Colon (tissue), 2 donors: ENCODE measurements at regions not wholly inside any gene's neighbourhood (a gene's known extent, or its start where the extent isn't known, plus 50 kb on each side); places are given as distances from the start of the nearest gene placed in this dataset.

Experiments
- FAIRE-seq: peaks from 2 replicates; lab custom pipeline; 2012; peaks lifted over from hg19 to GRCh38; lab: Jason Lieb, UNC
- donor health status: control.
- donor health status: control.

DNA sequence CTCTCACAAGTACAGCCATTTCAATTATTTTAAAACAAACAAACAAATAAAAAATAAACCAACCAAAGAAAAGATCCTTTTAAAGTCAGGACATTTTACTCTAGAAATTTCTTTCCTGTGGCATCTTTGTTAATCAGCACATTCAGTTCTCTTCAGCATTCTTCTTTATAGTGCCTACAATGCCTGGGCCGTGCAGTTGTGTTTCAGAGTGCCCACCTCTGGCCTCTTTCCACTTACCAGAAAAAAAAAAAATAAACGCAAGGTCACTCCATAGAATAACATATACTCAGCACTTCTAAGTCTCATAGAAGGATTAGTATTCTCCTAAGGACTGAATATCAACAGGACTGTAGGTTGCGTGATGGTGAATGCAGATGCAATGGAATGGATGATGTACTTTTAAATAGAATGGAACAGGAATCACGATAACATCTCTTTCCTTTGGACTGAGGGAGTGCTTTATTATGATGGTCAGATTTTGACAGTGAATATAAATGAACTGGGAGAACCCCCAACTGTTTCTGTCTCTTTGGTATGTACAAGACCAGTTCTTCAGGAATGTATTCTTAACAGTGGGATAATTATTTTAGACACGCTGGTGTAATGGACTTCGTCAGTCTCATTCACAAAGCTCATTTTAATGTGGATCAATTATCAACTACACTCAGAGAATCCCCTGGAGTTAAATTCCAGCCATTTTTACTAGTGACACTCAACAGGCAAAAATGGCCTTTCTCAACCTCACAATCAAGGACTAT lies 125.0 kb upstream of the NBEA start:
- no peak for FAIRE-seq

- no peak for FAIRE-seq
Measured at GRCh38 chr13:34822650-34823049, 119.4 kb upstream of the NBEA start.

DNA sequence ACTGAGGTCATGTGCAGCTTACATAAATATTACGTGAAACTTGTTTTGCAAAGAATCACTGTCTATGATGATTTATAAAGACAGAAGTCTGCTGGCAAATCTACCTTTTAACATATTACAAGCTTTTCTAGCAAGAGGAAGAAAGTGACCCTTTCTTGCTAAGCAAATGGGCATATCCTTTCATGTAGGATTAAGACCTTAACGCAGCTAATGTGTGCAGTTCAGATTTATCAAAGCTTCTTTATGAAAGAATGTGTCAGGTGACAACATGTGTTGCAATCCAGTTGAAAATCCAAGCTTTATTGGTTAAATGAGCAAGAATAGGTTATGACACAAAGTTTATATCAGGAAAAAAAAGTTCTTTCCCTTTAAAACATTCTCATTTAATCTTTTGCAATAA lies 115.6 kb upstream of the NBEA start:
- no peak for FAIRE-seq

DNA sequence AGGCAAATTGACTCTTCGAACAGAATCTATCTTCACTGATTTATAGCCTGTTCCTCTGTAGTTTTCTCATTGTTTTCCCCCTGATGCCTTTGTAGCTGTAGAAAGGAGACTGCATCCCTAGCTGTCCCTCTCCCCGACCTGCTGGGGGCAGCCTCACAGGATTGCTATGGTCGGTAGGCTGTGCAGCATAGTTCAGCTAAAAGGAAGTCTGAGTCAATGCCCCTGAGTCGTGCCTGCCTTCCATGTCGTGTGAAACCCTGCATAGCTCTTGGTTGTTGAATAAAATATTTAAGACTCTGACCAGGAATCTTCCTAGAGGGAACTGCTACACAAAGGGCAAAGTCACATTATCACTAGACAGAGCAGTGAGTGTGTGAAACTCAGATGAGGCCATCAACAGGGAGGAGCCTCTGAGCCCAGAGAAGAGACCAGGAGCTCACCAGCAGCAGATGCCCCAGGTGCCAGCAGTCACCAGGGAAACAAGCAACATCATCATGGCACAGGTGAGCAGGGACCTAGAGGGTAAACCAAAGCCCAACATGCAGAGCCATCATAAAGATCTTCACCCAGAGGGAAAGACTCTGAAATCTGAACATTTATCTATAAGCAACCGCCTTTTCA lies 108.4 kb upstream of the NBEA start:
- FAIRE-seq: no peak

GRCh38 chr13:34842466-34842865 lies 99.6 kb upstream of the NBEA start:
- no peak for FAIRE-seq

GRCh38 chr13:34847766-34848165 lies 94.3 kb upstream of the NBEA start:
- no peak for FAIRE-seq

GRCh38 chr13:34849406-34849805 lies 92.7 kb upstream of the NBEA start:
- no peak for FAIRE-seq

GRCh38 chr13:34853161-34853560 lies 88.9 kb upstream of the NBEA start:
- no peak for FAIRE-seq

- no peak for FAIRE-seq
Measured at GRCh38 chr13:34857558-34858325, 84.3 kb upstream of the NBEA start.

DNA sequence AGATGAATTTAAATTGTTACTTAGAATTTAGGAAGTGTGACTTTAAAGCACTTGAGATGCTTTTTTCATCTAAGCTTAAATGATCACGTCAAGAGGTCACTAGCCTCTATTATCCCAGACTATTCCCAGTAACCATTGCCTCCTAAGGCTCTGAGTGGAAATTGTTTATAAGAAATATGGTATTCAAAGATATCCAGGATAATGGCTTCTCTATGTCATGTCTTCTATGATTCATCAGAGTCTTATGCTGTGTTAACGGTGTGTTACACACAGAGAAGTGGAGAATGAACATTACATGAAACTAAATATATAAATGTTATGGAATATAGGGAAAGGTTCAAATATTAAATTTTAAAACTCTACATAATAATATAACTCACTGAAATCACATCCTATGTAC lies 79.8 kb upstream of the NBEA start:
- FAIRE-seq: no peak

- FAIRE-seq: no peak
Measured at GRCh38 chr13:34862716-34863115, 79.4 kb upstream of the NBEA start.

GRCh38 chr13:34863360-34864135 lies 78.5 kb upstream of the NBEA start:
- no peak for FAIRE-seq

- FAIRE-seq: no peak
Measured at GRCh38 chr13:34864671-34865070, 77.4 kb upstream of the NBEA start.

DNA sequence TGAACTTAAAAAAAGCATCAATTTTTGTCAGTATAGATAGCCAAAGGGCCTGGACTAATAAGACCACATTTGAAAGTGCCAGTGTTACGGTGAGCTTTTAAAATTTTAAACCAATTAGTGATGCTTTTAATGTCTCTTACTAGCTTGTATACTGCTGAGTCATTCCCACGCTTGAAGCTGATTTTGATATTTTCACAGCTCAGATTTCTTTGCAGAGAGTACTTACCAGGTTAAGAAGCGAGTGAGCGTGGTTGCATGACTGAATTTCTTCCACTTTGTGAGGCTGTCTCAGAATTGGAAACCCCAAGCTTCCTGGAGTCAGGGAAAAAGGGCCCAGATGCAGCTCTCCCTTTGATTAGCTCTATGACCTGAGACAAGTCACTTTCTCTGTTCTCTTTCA lies 74.5 kb upstream of the NBEA start:
- FAIRE-seq: no peak

- FAIRE-seq: no peak
Measured at GRCh38 chr13:34868733-34869132, 73.3 kb upstream of the NBEA start.

DNA sequence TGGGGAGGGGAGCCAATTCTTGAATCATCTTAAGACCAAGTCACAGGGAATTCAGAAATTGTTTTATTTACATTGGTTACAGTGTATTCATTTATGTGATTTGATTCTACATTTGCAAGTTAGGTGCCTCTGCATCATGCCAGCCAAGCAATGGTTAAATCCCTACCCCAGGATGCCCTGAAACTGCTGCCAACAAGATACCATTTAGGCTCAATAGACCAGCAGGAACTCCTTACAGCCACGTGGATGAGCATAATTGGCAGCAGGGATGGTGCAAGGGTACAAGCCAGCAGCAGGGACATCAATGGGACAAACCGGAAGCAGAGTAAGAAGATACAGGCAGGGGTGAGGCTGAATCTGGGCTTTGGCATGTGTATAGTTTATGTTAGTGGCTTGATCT lies 72.4 kb upstream of the NBEA start:
- no peak for FAIRE-seq

- FAIRE-seq: no peak
Measured at GRCh38 chr13:34878329-34878728, 63.7 kb upstream of the NBEA start.

GRCh38 chr13:34879851-34880250 lies 62.2 kb upstream of the NBEA start:
- no peak for FAIRE-seq

- FAIRE-seq: no peak
Measured at GRCh38 chr13:34881494-34881893, 60.6 kb upstream of the NBEA start.

- no peak for FAIRE-seq
Measured at GRCh38 chr13:34883396-34883795, 58.7 kb upstream of the NBEA start.

DNA sequence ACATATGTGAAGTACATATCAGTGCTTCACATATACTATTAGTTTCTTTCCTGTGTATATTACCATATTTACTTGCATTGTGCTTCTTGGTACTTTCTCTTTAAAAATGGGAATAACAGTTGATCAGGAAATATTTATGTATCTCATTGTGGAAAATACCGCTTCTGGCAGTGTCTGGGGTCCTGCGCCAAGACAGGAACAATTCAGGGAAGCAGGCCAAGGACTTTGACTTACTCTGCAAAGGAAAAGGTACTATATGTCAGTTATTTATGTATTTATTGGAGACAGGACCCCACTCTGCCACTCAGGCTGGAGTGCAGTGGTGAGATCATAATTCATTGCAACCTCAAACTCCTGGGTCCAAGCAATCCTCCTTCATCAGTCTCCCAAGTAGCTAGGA lies 57.7 kb upstream of the NBEA start:
- no peak for FAIRE-seq

DNA sequence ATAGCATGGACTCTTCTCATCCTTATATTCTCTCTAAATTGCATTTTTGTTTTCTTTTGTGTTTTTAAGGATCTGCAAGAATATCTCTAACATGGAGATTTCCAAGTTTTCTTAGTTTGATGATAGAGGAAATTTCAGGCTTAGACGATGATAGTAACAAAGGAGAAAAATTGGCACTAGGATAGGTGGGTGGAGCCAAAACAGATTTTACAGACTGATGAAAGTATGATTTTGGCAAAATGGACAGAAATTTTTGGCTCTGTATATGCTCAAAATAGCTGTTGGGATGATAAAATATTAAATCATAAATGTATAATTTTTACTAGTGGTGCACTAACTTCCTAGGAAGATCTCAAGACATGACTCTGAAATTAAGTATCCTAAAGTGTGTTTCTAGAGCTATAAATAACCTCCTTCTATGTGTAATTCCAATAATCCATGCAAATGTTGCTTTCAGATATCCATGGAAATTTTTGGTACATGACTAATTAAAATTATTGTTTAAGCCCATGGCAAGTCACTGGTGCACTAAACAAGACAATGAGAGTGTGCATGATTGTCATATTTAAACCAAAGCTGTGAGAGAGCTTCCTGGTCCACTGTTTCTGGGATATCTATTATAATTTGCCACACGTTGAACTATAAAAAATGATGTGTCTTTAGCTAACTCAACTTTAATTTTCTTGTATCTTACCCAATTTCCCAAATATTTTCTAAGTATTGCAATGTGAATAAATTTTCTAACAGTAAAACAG lies 55.8 kb upstream of the NBEA start:
- FAIRE-seq: no peak
